HCT116 (cell line): ENCODE measurements at regions not wholly inside any gene's neighbourhood (a gene's known extent, or its start where the extent isn't known, plus 50 kb on each side); places are given as distances from the start of the nearest gene placed in this dataset.

Experiments used
- ATAC-seq: fragments of 200-7000 bp; cut with Tn5 transposase; 2 replicates; pipeline ENCODE4 v1.9.1; 2020; ENCODE audit warnings: mild to moderate bottlenecking, moderate library complexity
- BruUV-seq: library from RNA; stranded (reverse); fragments of 400-500 nt; replicated peaks from 2 replicates; lab custom pipeline; 2021; lab: Mats Ljungman, UMichigan
- CTCF ChIA-PET: fragments of 300-600 bp; sonication (Branson Sonifier 250); formaldehyde crosslinking; loops from one replicate; lab custom pipeline; 2021; ENCODE audit warnings: antibody characterized with exemption; lab: Charles Lee
- POLR2A ChIA-PET: fragments of 300-600, 350-600 bp; sonication (Branson Sonifier 250); formaldehyde crosslinking; loops from one replicate; lab custom pipeline; 2021; ENCODE audit warnings: antibody characterized with exemption; lab: Charles Lee
- RAD21 ChIA-PET, 2 experiments: fragments of 300-600 bp; sonication (Branson Sonifier 250); formaldehyde crosslinking; loops; one replicate each; lab custom pipeline; 2023; ENCODE audit warnings: low total read pairs in 2 of 2; ENCODE audit not compliant: uncharacterized antibody in 2 of 2, unreplicated experiment in 2 of 2, low non-redundant PET in 1 of 2; lab: Charles Lee
- DNase-seq: peaks from one replicate; pipeline ENCODE4 v3.0.0-alpha.2; 2010; ENCODE audit warnings: low read depth, low spot score
- H2AFZ ChIP-seq: fragments of 200-600 bp; shearing (Covaris generic), sonication (generic); 2 replicates; pipeline ENCODE4 v1.6.1; 2017; ENCODE audit warnings: low read depth, mixed run types, mixed read lengths, antibody characterized with exemption, low read length; ENCODE audit not compliant: poor library complexity, severe bottlenecking
- H3K27ac ChIP-seq: 2 replicates; pipeline ENCODE4 v1.5.1; 2012; ENCODE audit warnings: low read depth, low read length
- H3K27me3 ChIP-seq: fragments of 200-600 bp; sonication (generic); 2 replicates; pipeline ENCODE4 v1.6.1; 2016; ENCODE audit warnings: mixed run types, low read length, mixed read lengths; ENCODE audit not compliant: insufficient read depth
- H3K36me3 ChIP-seq, 2 experiments: fragments of 200-500 bp in 1 of 2; fragments of 200-600 bp in 1 of 2; sonication (Bioruptor generic) in 1 of 2; sonication (generic) in 1 of 2; 2 replicates each; pipeline versions ENCODE4 v1.5.1 to v1.6.1; 2014 to 2016; ENCODE audit warnings: low read length in 2 of 2, inconsistent platforms in 1 of 2, mixed read lengths in 1 of 2, mixed run types in 1 of 2; ENCODE audit not compliant: insufficient read depth in 2 of 2, control insufficient read depth in 1 of 2
- H3K4me1 ChIP-seq, 2 experiments: fragments of 200-600 bp in 1 of 2; sonication (generic) in 1 of 2; 2 replicates each; pipeline versions ENCODE4 v1.5.1 to v1.6.1; 2012 to 2017; ENCODE audit warnings: low read length in 2 of 2, inconsistent platforms in 1 of 2, mild to moderate bottlenecking in 1 of 2, mixed read lengths in 1 of 2, mixed run types in 1 of 2, moderate library complexity in 1 of 2; ENCODE audit not compliant: insufficient read depth in 2 of 2, control insufficient read depth in 1 of 2
- H3K4me2 ChIP-seq: fragments of 200-600 bp; sonication (generic); 2 replicates; pipeline ENCODE4 v1.6.1; 2017; ENCODE audit warnings: mixed run types, low read length, mixed read lengths
- H3K4me3 ChIP-seq, 2 experiments: fragments of 200-600 bp in 1 of 2; sonication (generic) in 1 of 2; replicated peaks in 1 of 2; 2 replicates each; pipeline ENCODE4 v1.5.1; 2011 to 2016; ENCODE audit warnings: low read length in 2 of 2, control low read depth in 1 of 2, low read depth in 1 of 2, mild to moderate bottlenecking in 1 of 2, mixed read lengths in 1 of 2, mixed run types in 1 of 2
- H3K79me2 ChIP-seq: fragments of 200-600 bp; sonication (generic); 2 replicates; pipeline ENCODE4 v1.6.1; 2017; ENCODE audit warnings: mild to moderate bottlenecking, mixed run types, low read length, moderate library complexity, mixed read lengths; ENCODE audit not compliant: insufficient read depth
- H3K9ac ChIP-seq: fragments of 200-600 bp; sonication (generic); 2 replicates; pipeline ENCODE4 v1.6.1; 2016; ENCODE audit warnings: low read length, mixed read lengths
- H3K9me2 ChIP-seq: fragments of 200-600 bp; sonication (generic), shearing (Covaris generic); 2 replicates; pipeline ENCODE4 v1.6.1; 2017; ENCODE audit warnings: mixed run types, mild to moderate bottlenecking, moderate library complexity; ENCODE audit not compliant: insufficient read depth
- H3K9me3 ChIP-seq, 2 experiments: fragments of 200-500 bp in 1 of 2; fragments of 200-600 bp in 1 of 2; sonication (Bioruptor generic) in 1 of 2; sonication (generic) in 1 of 2; 2 replicates each; pipeline ENCODE4 v1.6.1; 2014 to 2017; ENCODE audit warnings: low read length in 2 of 2, mixed read lengths in 2 of 2, inconsistent platforms in 1 of 2, low read depth in 1 of 2, mild to moderate bottlenecking in 1 of 2, mixed run types in 1 of 2, moderate library complexity in 1 of 2; ENCODE audit not compliant: control insufficient read depth in 1 of 2, insufficient read depth in 1 of 2
- H4K20me1 ChIP-seq: fragments of 200-600 bp; sonication (generic), shearing (Covaris generic); 2 replicates; pipeline ENCODE4 v1.6.1; 2017; ENCODE audit warnings: mixed run types, mild to moderate bottlenecking, moderate library complexity; ENCODE audit not compliant: insufficient read depth
- CBX3 ChIP-seq: IDR thresholded peaks from 2 replicates; pipeline ENCODE4 v1.6.1; 2012; ENCODE audit warnings: low read depth
- EZH2phosphoT487 ChIP-seq: fragments of 200-600 bp; IDR thresholded peaks from 2 replicates; pipeline ENCODE4 v1.6.1; 2018; ENCODE audit warnings: antibody characterized with exemption, borderline replicate concordance
- JUND ChIP-seq: IDR thresholded peaks from 2 replicates; pipeline ENCODE4 v1.6.1; 2012
- SIN3A ChIP-seq: IDR thresholded peaks from 2 replicates; pipeline ENCODE4 v1.6.1; 2012; ENCODE audit warnings: low read depth
- SP1 ChIP-seq: IDR thresholded peaks from 2 replicates; pipeline ENCODE4 v1.6.1; 2012; ENCODE audit warnings: low read depth
- YY1 ChIP-seq: IDR thresholded peaks from 2 replicates; pipeline ENCODE4 v1.6.1; 2011; ENCODE audit warnings: low read length, low read depth, moderate library complexity, mild to moderate bottlenecking; ENCODE audit not compliant: insufficient replicate concordance; ENCODE audit errors: extremely low read depth
- ZBTB33 ChIP-seq: IDR thresholded peaks from 2 replicates; pipeline ENCODE4 v1.6.1; 2011; ENCODE audit warnings: mild to moderate bottlenecking, low read length, moderate library complexity; ENCODE audit not compliant: insufficient replicate concordance; ENCODE audit errors: extremely low read depth
- ZFX ChIP-seq: fragments of 450-650 bp; IDR thresholded peaks from 2 replicates; pipeline ENCODE4 v1.6.1; 2017
- ZNF274 ChIP-seq: fragments of 200-500 bp; sonication (Bioruptor generic); IDR thresholded peaks from 2 replicates; pipeline ENCODE4 v1.6.1; 2014; ENCODE audit warnings: mild to moderate bottlenecking, low read depth, low read length, inconsistent platforms
- intact Hi-C: fragments of 100-400 bp; cut with micrococcal nuclease; formaldehyde crosslinking; loops from 2 replicates; pipeline ENCODE4 v1.10.0; 2022
- TF ChIP-seq, protein P1 (sequence below): IDR thresholded peaks from 2 replicates; pipeline ENCODE4 v1.6.1; 2012

DNA sequence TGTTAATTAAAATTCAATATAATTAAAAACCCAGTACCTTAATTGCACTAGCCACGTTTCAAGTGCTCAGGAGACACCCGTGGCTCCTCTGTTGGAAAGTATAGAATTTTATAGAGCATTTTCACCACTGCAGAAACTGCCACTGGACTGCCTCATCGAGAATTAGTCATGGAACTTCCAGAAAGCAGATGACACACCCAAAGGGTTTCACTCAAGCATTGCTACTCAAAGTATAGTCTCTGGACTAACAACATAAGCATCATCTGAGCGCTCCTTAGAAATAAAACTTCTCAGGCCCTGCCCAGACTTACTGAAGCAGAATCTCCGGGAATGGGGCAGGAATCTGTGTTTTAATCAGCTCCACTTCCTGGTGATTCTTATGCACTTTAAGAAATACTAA lies 63.5 kb upstream of the GPR139 start:
- Histone ChIP-seq H3K4me3 (no peak overlapping the region), H3K27me3 (peaks cover 34% of the 10 kb centered on the region), H3K4me2 (no peak overlapping the region), H3K4me1 (no peaks in the 10 kb centered on the region), H3K36me3 (no peaks in the 10 kb centered on the region), H3K27ac (no peak overlapping the region)
- BruUV-seq = no TSS peak
- DNase-seq = no peak
- TF ChIP-seq, protein P1, sequence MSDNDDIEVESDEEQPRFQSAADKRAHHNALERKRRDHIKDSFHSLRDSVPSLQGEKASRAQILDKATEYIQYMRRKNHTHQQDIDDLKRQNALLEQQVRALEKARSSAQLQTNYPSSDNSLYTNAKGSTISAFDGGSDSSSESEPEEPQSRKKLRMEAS = no peak
- TF ChIP-seq JUND (no peak), ZFX (no peak), ZBTB33 (no peak), SIN3A (no peak), SP1 (no peak), CBX3 (no peak), EZH2phosphoT487 (no peak), YY1 (no peak), ZNF274 (no peak)
- TF ChIP-seq, all 23 proteins: peak for 0
- ChIA-PET RAD21 (no interaction called here), CTCF (no interaction called here), POLR2A (no interaction called here)
- no peak for ATAC-seq
- Histone ChIP-seq H3K9me3 (no peaks in the 10 kb centered on the region), H2AFZ (no peak overlapping the region), H3K79me2 (no peaks in the 10 kb centered on the region), H4K20me1 (no peaks in the 10 kb centered on the region), H3K9me2 (no peaks in the 10 kb centered on the region), H3K9ac (no peak overlapping the region)
- intact Hi-C loops = no loop called here
